Pancreas (tissue), 10 donors: ENCODE measurements at regions not wholly inside any gene's neighbourhood (a gene's known extent, or its start where the extent isn't known, plus 50 kb on each side); places are given as distances from the start of the nearest gene placed in this dataset.

Experiments
- ATAC-seq, 4 donors: fragments of 200-7000 bp; cut with Tn5 transposase; one replicate each; pipeline versions ENCODE4 v1.8.0 to v1.9.1; 2020; ENCODE audit warnings: mild to moderate bottlenecking in 4 of 4, moderate library complexity in 4 of 4
- DNase-seq, 6 donors: peaks; one replicate each; pipeline ENCODE4 v3.0.0-alpha.2; 2020
- FAIRE-seq: peaks from 2 replicates; lab custom pipeline; 2012; peaks lifted over from hg19 to GRCh38; lab: Jason Lieb, UNC
- H3K27ac ChIP-seq, 4 donors: fragments of 200-600 bp; sonication (generic); 1 replicate in 3 of 4; 2 replicates in 1 of 4; pipeline versions ENCODE4 v1.5.0 to v1.8.0; 2020
- H3K27me3 ChIP-seq, 4 donors: fragments of 200-600 bp; one replicate each; pipeline ENCODE4 v1.8.0; 2021
- H3K36me3 ChIP-seq, 3 donors: fragments of 200-600 bp; sonication (generic) in 1 of 3; one replicate each; pipeline versions ENCODE4 v1.5.0 to v1.8.0; 2020 to 2021
- H3K4me1 ChIP-seq, 3 donors: fragments of 200-600 bp; one replicate each; pipeline ENCODE4 v1.8.0; 2021
- H3K4me3 ChIP-seq, 4 donors: fragments of 200-600 bp; sonication (generic) in 2 of 4; one replicate each; pipeline versions ENCODE4 v1.5.0 to v1.8.0; 2020 to 2021
- H3K9me3 ChIP-seq, 4 donors: fragments of 200-600 bp; one replicate each; pipeline ENCODE4 v1.8.0; 2021
- CTCF ChIP-seq, 4 donors: fragments of 200-600 bp; sonication (generic) in 3 of 4; IDR thresholded peaks; one replicate each; pipeline versions ENCODE4 v1.5.0 to v1.8.0; 2021; ENCODE audit warnings: antibody characterized with exemption in 4 of 4
- WGBS, 2 donors: extraction: QIAGEN DNeasy Blood & Tissue Kit; methylation state at CpG; one replicate each; pipeline ENCODE4 v1.1.7; 2013; 5-methylcytosine and 5-hydroxymethylcytosine counted together
- intact Hi-C, 3 donors: fragments of 100-400 bp; cut with DNase I; formaldehyde crosslinking; loops; one replicate each; pipeline versions ENCODE4 v1.11.1 to v1.14.2; 2022
- donor health status: healthy with polysubstance abuse.
- donor health status: DM: no; HTN: no; CAD: no; lungs with moderate emphysema.
- donor health status: DM: no; HTN: no; CAD: no.
- donor health status: control.
- donor health status: control.
- donor health status: Bipolar disorder and iron deficiency.
- donor health status: DM: yes; HTN: yes; CAD: no.
- donor health status: DM: no; HTN: no; CAD: no.
- donor health status: DM: no; HTN: no; CAD: no.
- donor health status: DM: yes; HTN: yes; CAD: no.

DNA sequence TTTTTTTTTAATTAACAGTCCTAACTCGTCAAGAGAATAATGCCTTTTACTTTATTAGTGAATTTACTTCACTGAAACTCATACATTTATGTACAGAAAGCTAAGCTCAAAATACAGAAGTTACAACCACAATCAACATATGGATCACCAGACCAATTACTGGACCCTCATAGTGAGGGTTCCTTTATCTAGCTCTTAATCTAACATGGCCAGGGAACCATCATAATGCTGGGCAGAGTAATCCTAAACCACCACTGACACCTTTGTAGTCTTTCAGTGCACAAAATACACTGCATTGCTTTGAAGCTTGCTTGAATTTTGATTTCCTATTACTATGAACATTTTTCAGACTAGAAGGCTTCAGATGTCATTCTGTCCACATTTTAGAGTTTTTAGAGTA is 1406.6 kb upstream of the PCDH9 start:
- H3K27me3 ChIP-seq, result no peaks in the 10 kb centered on the region
- intact Hi-C loops, result no loop called here
- no peak for TF ChIP-seq CTCF (IDR thresholded peaks at IDR 0.05)
- H3K4me3 ChIP-seq, result no peak overlapping the region
- DNase-seq, result no peak
- H3K36me3 ChIP-seq, result no peaks in the 10 kb centered on the region
- no peak for ATAC-seq
- FAIRE-seq, result no peak
- no peak overlapping the region for H3K27ac ChIP-seq
- H3K9me3 ChIP-seq, result no peaks in the 10 kb centered on the region
- 33 to 35% methylated on average over 1 of the region's 1 CpG for WGBS, 2 donors
- no peaks in the 10 kb centered on the region for H3K4me1 ChIP-seq

DNA sequence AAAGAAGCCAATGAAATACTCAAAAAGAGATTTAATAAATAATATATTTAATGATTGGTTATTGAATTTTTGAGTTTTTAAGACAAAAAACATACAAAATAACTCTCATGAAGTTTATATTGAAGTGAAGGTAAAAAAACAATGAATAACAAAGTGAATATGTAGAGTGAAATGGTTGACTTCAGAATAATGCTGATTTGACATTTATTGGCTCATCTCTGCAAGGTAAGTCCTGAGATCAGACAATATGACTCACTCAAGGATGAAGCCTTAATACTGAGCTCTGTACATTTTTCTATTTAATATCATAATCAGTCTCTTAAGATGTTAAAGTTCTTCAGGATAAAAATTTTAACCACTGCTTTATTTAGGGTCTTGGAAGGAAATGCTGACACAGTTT is 1398.9 kb upstream of the PCDH9 start:
- no peak for FAIRE-seq
- H3K27me3 ChIP-seq, result no peaks in the 10 kb centered on the region
- no peak for DNase-seq
- H3K9me3 ChIP-seq, result no peaks in the 10 kb centered on the region
- H3K27ac ChIP-seq, result no peak overlapping the region
- TF ChIP-seq CTCF (IDR thresholded peaks at IDR 0.05), result no peak
- H3K4me3 ChIP-seq, result no peak overlapping the region
- intact Hi-C loops, result no loop called here
- H3K4me1 ChIP-seq, result no peaks in the 10 kb centered on the region
- no peaks in the 10 kb centered on the region for H3K36me3 ChIP-seq
- ATAC-seq, result no peak

- FAIRE-seq (no peak), ATAC-seq (no peak), DNase-seq (no peak)
- H3K27me3 ChIP-seq, result no peaks in the 10 kb centered on the region
- H3K4me1 ChIP-seq, result no peaks in the 10 kb centered on the region
- intact Hi-C loops, result no loop called here
- H3K9me3 ChIP-seq, result no peaks in the 10 kb centered on the region
- 56 to 67% methylated on average over 3 of the region's 3 CpGs for WGBS, 2 donors
- no peak for TF ChIP-seq CTCF (IDR thresholded peaks at IDR 0.05)
- H3K4me3 ChIP-seq, result no peak overlapping the region
- no peaks in the 10 kb centered on the region for H3K36me3 ChIP-seq
- no peak overlapping the region for H3K27ac ChIP-seq
Measured at GRCh38 chr13:68627379-68627778, 1397.2 kb upstream of the PCDH9 start.

- Histone ChIP-seq H3K27me3 (no peaks in the 10 kb centered on the region), H3K9me3 (no peaks in the 10 kb centered on the region), H3K36me3 (no peaks in the 10 kb centered on the region), H3K4me1 (no peaks in the 10 kb centered on the region), H3K27ac (no peak overlapping the region), H3K4me3 (no peak overlapping the region)
- intact Hi-C loops, result no loop called here
- TF ChIP-seq CTCF (IDR thresholded peaks at IDR 0.05), result no peak
- WGBS, 2 donors, result 66 to 81% methylated on average over 10 of the region's 10 CpGs
- ATAC-seq (no peak), DNase-seq (peak in 1 of 6 donors; percentile 18), FAIRE-seq (no peak)
Measured at GRCh38 chr13:68616600-68617222, 1386.6 kb upstream of the PCDH9 start.

DNA sequence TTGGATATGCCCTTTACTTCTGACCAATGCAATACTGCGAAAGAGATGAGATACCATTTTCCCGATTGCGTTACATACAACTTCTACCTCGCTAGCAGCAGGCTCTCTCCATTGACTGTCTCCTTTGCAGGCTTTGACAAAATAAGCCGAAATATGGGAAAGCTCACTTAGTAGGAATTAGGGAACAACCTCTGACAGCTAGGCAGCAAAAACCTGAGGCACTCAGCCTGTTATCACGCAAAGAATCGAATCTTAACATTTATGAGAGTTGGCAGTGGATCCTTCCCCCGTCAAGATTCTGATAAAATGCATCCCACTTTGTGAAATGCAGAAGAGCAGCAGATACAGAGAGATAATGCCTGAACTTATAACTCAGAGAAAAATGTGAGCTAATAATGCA is 1379.5 kb upstream of the PCDH9 start:
- H3K27me3 ChIP-seq, result peaks cover 0 to 4% (median 0%) of the 10 kb centered on the region in 4 donors
- H3K9me3 ChIP-seq, result no peaks in the 10 kb centered on the region
- TF ChIP-seq CTCF (IDR thresholded peaks at IDR 0.05), result no peak
- no peak overlapping the region for H3K27ac ChIP-seq
- no peaks in the 10 kb centered on the region for H3K36me3 ChIP-seq
- WGBS, 2 donors, result 78 to 82% methylated on average over 8 of the region's 8 CpGs
- DNase-seq (no peak), ATAC-seq (no peak), FAIRE-seq (no peak)
- intact Hi-C loops, result no loop called here
- no peaks in the 10 kb centered on the region for H3K4me1 ChIP-seq
- H3K4me3 ChIP-seq, result no peak overlapping the region
